ENCODE measurements at regions not wholly inside any gene's neighbourhood (a gene's known extent, or its start where the extent isn't known, plus 50 kb on each side); places are given as distances from the start of the nearest gene placed in this dataset.
"Not testable (repeated sequence)": the region's sequence is repeated elsewhere in the genome, so short reads cannot be mapped to it uniquely, and the experiment has no call there.

DNA sequence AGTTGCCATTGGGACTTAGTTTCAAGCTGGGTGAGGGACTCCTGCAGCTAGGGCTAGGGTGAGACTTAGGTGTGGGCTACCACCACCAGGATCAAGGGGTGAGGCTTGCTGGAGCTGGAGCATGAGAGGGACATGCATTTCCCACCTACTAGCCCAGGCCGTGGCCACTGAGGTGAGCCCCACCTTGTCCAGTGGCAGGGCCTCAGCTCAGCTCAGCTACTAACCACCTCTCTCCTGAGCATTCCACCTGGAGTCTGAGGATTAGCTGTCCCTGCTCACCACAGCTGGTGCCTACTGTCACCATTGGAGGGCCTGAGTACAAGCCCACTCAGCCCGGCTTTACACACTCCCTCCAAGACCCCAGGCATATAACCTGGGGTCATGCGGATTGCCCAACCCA is 62.6 kb upstream of the MAGEH1 start:
- no TSS peak for BruUV-seq (replicated peaks)
- no peak for ATAC-seq
- H4K20me1 ChIP-seq (ENCODE audit: insufficient read depth): no peaks in the 10 kb centered on the region

DNA sequence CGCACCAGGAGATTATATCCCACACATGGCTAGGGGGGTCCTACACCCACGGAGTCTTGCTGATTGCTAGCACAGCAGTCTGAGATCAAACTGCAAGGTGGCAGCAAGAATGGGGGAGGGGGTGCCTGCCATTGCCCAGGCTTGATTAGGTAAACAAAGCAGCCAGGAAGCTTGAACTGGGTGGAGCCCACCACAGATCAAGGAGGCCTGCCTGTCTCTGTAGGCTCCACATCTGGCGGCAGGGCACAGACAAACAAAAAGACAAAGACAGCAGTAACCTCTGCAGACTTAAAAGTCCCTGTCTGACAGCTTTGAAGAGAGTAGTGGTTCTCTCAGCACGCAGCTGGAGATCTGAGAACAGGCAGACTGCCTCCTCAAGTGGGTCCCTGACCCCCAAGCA is 55.1 kb upstream of the MAGEH1 start:
- DNase-seq (ENCODE audit: low read depth, low spot score); H4K20me1 ChIP-seq (ENCODE audit: insufficient read depth); H3K9ac ChIP-seq (ENCODE audit: low read length); RAD21 ChIA-PET (ENCODE audit: low non-redundant PET in 1 of 2, low total read pairs in 2 of 2, uncharacterized antibody in 2 of 2, unreplicated experiment in 2 of 2); H2AFZ ChIP-seq (ENCODE audit: low read depth, low read length, poor library complexity, severe bottlenecking); H3K27me3 ChIP-seq (ENCODE audit: insufficient read depth, low read length); H3K9me3 ChIP-seq (ENCODE audit: control insufficient read depth in 1 of 2, insufficient read depth in 1 of 2, low read depth in 1 of 2, low read length in 2 of 2); H3K79me2 ChIP-seq (ENCODE audit: insufficient read depth, low read length); POLR2A ChIA-PET; H3K9me2 ChIP-seq (ENCODE audit: insufficient read depth); BruUV-seq (replicated peaks); H3K4me3 ChIP-seq (replicated peaks in 1 of 2; ENCODE audit: low read depth in 1 of 2, low read length in 2 of 2); intact Hi-C loops (cut with micrococcal nuclease); CTCF ChIA-PET; H3K4me2 ChIP-seq (ENCODE audit: low read length); H3K4me1 ChIP-seq (ENCODE audit: control insufficient read depth in 1 of 2, insufficient read depth in 2 of 2, low read length in 2 of 2); H3K36me3 ChIP-seq (ENCODE audit: control insufficient read depth in 1 of 2, insufficient read depth in 2 of 2, low read length in 2 of 2); H3K27ac ChIP-seq (ENCODE audit: low read depth, low read length); ATAC-seq: not testable (repeated sequence)

More for the DNA sequence above, 62.6 kb upstream of the MAGEH1 start:
- Histone ChIP-seq H3K9me2 (ENCODE audit: insufficient read depth) (no peaks in the 10 kb centered on the region), H3K4me1 (ENCODE audit: control insufficient read depth in 1 of 2, insufficient read depth in 2 of 2, low read length in 2 of 2) (no peaks in the 10 kb centered on the region), H3K79me2 (ENCODE audit: insufficient read depth, low read length) (no peaks in the 10 kb centered on the region), H3K27ac (ENCODE audit: low read depth, low read length) (no peak overlapping the region), H3K4me3 (replicated peaks in 1 of 2; ENCODE audit: low read depth in 1 of 2, low read length in 2 of 2) (no peak overlapping the region), H3K9ac (ENCODE audit: low read length) (no peak overlapping the region), H3K27me3 (ENCODE audit: insufficient read depth, low read length) (no peaks in the 10 kb centered on the region), H3K36me3 (ENCODE audit: control insufficient read depth in 1 of 2, insufficient read depth in 2 of 2, low read length in 2 of 2) (no peaks in the 10 kb centered on the region), H2AFZ (ENCODE audit: low read depth, low read length, poor library complexity, severe bottlenecking) (no peak overlapping the region), H3K4me2 (ENCODE audit: low read length) (no peak overlapping the region), H3K9me3 (ENCODE audit: control insufficient read depth in 1 of 2, insufficient read depth in 1 of 2, low read depth in 1 of 2, low read length in 2 of 2) (no peaks in the 10 kb centered on the region)
- intact Hi-C loops (cut with micrococcal nuclease): no loop called here
- no peak for TF ChIP-seq CEBPB (IDR thresholded peaks at IDR 0.05; ENCODE audit: low read depth)
- TF ChIP-seq POLR2A (IDR thresholded peaks at IDR 0.05; ENCODE audit: borderline replicate concordance, extremely low read depth, insufficient read depth, insufficient read length): no peak
- TF ChIP-seq ZBTB33 (IDR thresholded peaks at IDR 0.05; ENCODE audit: extremely low read depth, insufficient replicate concordance, low read length): no peak
- no peak for TF ChIP-seq JUND (IDR thresholded peaks at IDR 0.05)
- TF ChIP-seq CTCF (IDR thresholded peaks at IDR 0.05 in 2 of 3, conservative IDR thresholded peaks at IDR 0.05 in 1 of 3; ENCODE audit: borderline replicate concordance in 1 of 3, insufficient read depth in 1 of 3, low read depth in 2 of 3, low read length in 2 of 3): no peak
- TF ChIP-seq ZNF274 (IDR thresholded peaks at IDR 0.05; ENCODE audit: low read depth, low read length): no peak
- DNase-seq (ENCODE audit: low read depth, low spot score): no peak
- POLR2A ChIA-PET: no interaction called here
- CTCF ChIA-PET: no interaction called here
- RAD21 ChIA-PET (ENCODE audit: low non-redundant PET in 1 of 2, low total read pairs in 2 of 2, uncharacterized antibody in 2 of 2, unreplicated experiment in 2 of 2): no interaction called here

Measured in HCT116 (cell line).